ENCODE measurements at regions not wholly inside any gene's neighbourhood (a gene's known extent, or its start where the extent isn't known, plus 50 kb on each side); places are given as distances from the start of the nearest gene placed in this dataset.

GRCh38 chr9:115412656-115413055 lies 294.7 kb upstream of the TNC start:
- Histone ChIP-seq H3K9me3 (peaks cover 0 to 4% (median 0%) of the 10 kb centered on the region in 11 donors), H3K4me1 (peaks cover 0 to 4% (median 0%) of the 10 kb centered on the region in 9 donors), H3K27me3 (no peaks in the 10 kb centered on the region), H3K36me3 (no peaks in the 10 kb centered on the region), H3K27ac (peak overlapping the region in 2 of 10 donors; percentile 16 to 39), H3K4me3 (no peak overlapping the region)
- TF ChIP-seq CTCF (IDR thresholded peaks at IDR 0.05) = no peak
- no peak for DNase-seq
- intact Hi-C loops (cut with DNase I) = no loop called here
- ATAC-seq = no peak

- intact Hi-C loops (cut with DNase I) = no loop called here
- ATAC-seq = no peak
- peaks cover 0 to 7% (median 0%) of the 10 kb centered on the region in 11 donors for H3K9me3 ChIP-seq
- no peaks in the 10 kb centered on the region for H3K27me3 ChIP-seq
- H3K36me3 ChIP-seq = no peaks in the 10 kb centered on the region
- TF ChIP-seq CTCF (IDR thresholded peaks at IDR 0.05) = no peak
- H3K4me3 ChIP-seq = no peak overlapping the region
- H3K4me1 ChIP-seq = peaks cover 0 to 4% (median 0%) of the 10 kb centered on the region in 9 donors
- no peak for DNase-seq
- no peak overlapping the region for H3K27ac ChIP-seq
These were observed 295.3 kb upstream of the TNC start for GRCh38 chr9:115413304-115413703.

GRCh38 chr9:115413766-115414382 lies 295.9 kb upstream of the TNC start:
- Histone ChIP-seq H3K4me1 (peaks cover 0 to 4% (median 0%) of the 10 kb centered on the region in 9 donors), H3K27ac (no peak overlapping the region), H3K27me3 (no peaks in the 10 kb centered on the region), H3K4me3 (no peak overlapping the region), H3K36me3 (no peaks in the 10 kb centered on the region), H3K9me3 (peaks cover 0 to 9% (median 0%) of the 10 kb centered on the region in 11 donors)
- intact Hi-C loops (cut with DNase I) = no loop called here
- no peak for TF ChIP-seq CTCF (IDR thresholded peaks at IDR 0.05)
- DNase-seq (no peak), ATAC-seq (no peak)
- 51 to 65% methylated on average over 1 of the region's 1 CpG for WGBS, 2 donors

GRCh38 chr9:115414561-115414960 lies 296.6 kb upstream of the TNC start:
- no peak overlapping the region for H3K27ac ChIP-seq
- no peaks in the 10 kb centered on the region for H3K36me3 ChIP-seq
- intact Hi-C loops (cut with DNase I) = no loop called here
- H3K4me3 ChIP-seq = no peak overlapping the region
- H3K4me1 ChIP-seq = peaks cover 0 to 4% (median 0%) of the 10 kb centered on the region in 9 donors
- no peak for TF ChIP-seq CTCF (IDR thresholded peaks at IDR 0.05)
- no peak for DNase-seq
- peaks cover 0 to 13% (median 0%) of the 10 kb centered on the region in 11 donors for H3K9me3 ChIP-seq
- 89 to 97% methylated on average over 1 of the region's 1 CpG for WGBS, 2 donors
- ATAC-seq = no peak
- no peaks in the 10 kb centered on the region for H3K27me3 ChIP-seq
